Transverse colon (tissue), 4 donors: ENCODE measurements at regions not wholly inside any gene's neighbourhood (a gene's known extent, or its start where the extent isn't known, plus 50 kb on each side); places are given as distances from the start of the nearest gene placed in this dataset.

Experiments
- CTCF ChIP-seq, 5 experiments: fragments of 200-600 bp in 3 of 5; fragments of 450-650 bp in 2 of 5; sonication (generic) in 3 of 5; IDR thresholded peaks; 1 replicate in 2 of 5; 2 replicates in 3 of 5; pipeline ENCODE4 v1.5.1; 2016 to 2017; ENCODE audit warnings: antibody characterized with exemption in 5 of 5, inconsistent platforms in 3 of 5, mild to moderate bottlenecking in 2 of 5, moderate library complexity in 1 of 5
- POLR2A ChIP-seq: fragments of 450-650 bp; IDR thresholded peaks from one replicate; pipeline ENCODE4 v1.6.1; 2016; ENCODE audit warnings: antibody characterized with exemption, mild to moderate bottlenecking, moderate library complexity
- POLR2AphosphoS5 ChIP-seq, 3 donors: sonication (generic); formaldehyde crosslinking; IDR thresholded peaks; one replicate each; pipeline ENCODE4 v1.6.1; 2016; ENCODE audit warnings: antibody characterized with exemption in 3 of 3

GRCh38 chr6:169953686-169954085, 202.3 kb downstream of the ERMARD start:
- TF ChIP-seq POLR2A (no peak), CTCF (IDR thresholded peaks at IDR 0.05) (no peak), POLR2AphosphoS5 (IDR thresholded peaks at IDR 0.05) (no peak)
